H1 (cell line): ENCODE measurements at regions not wholly inside any gene's neighbourhood (a gene's known extent, or its start where the extent isn't known, plus 50 kb on each side); places are given as distances from the start of the nearest gene placed in this dataset.

Source experiments
- CTCF ChIA-PET: fragments of 300-600 bp; sonication (Branson Sonifier 250); formaldehyde crosslinking; loops from one replicate; lab custom pipeline; 2021; ENCODE audit not compliant: partially characterized antibody; lab: Charles Lee
- POLR2A ChIA-PET: fragments of 300-600 bp; sonication (Branson Sonifier 250); formaldehyde crosslinking; loops from one replicate; lab custom pipeline; 2021; ENCODE audit warnings: inconsistent platforms; ENCODE audit not compliant: partially characterized antibody; lab: Charles Lee
- DNase-seq, 2 experiments: peaks; one replicate each; pipeline versions ENCODE4 v3.0.0 to v3.0.0-alpha.2; 2010 to 2022; ENCODE audit warnings: low spot score in 2 of 2, low read depth in 1 of 2, mixed read lengths in 1 of 2
- FAIRE-seq: peaks from 2 replicates; lab custom pipeline; 2011; peaks lifted over from hg19 to GRCh38; lab: Jason Lieb, UNC
- H2AFZ ChIP-seq: 2 replicates; pipeline ENCODE4 v1.8.1; 2012; ENCODE audit warnings: low read length, inconsistent platforms
- H2AK5ac ChIP-seq: 2 replicates; pipeline ENCODE4 v1.6.1; 2013; ENCODE audit warnings: low read depth, low read length
- H2BK120ac ChIP-seq: replicated peaks from 2 replicates; pipeline ENCODE3; 2013; ENCODE audit warnings: low read depth, low read length, inconsistent platforms
- H2BK12ac ChIP-seq: 2 replicates; pipeline ENCODE4 v1.6.1; 2013; ENCODE audit warnings: low read depth, low read length
- H2BK15ac ChIP-seq: 2 replicates; pipeline ENCODE4 v1.6.1; 2013; ENCODE audit warnings: low read length
- H2BK20ac ChIP-seq: 2 replicates; pipeline ENCODE4 v1.6.1; 2013; ENCODE audit warnings: low read length
- H2BK5ac ChIP-seq: 2 replicates; pipeline ENCODE4 v1.6.1; 2013; ENCODE audit warnings: low read depth, low read length
- H3K14ac ChIP-seq: 2 replicates; pipeline ENCODE4 v1.6.1; 2013; ENCODE audit warnings: inconsistent platforms; ENCODE audit not compliant: insufficient read length
- H3K18ac ChIP-seq: 2 replicates; pipeline ENCODE4 v1.6.1; 2013; ENCODE audit warnings: low read length; ENCODE audit errors: extremely low read depth
- H3K23ac ChIP-seq: 2 replicates; pipeline ENCODE4 v1.6.1; 2013; ENCODE audit warnings: inconsistent platforms; ENCODE audit not compliant: insufficient read length
- H3K23me2 ChIP-seq: 2 replicates; pipeline ENCODE4 v1.6.1; 2013; ENCODE audit warnings: low read depth, low read length
- H3K27ac ChIP-seq: 2 replicates; pipeline ENCODE4 v1.6.1; 2011; ENCODE audit warnings: low read depth, low read length, inconsistent platforms
- H3K27me3 ChIP-seq, 4 experiments: replicated peaks in 1 of 4; 1 replicate in 1 of 4; 2 replicates in 3 of 4; pipeline versions ENCODE4 v1.6.1 to v1.8.1; 2011 to 2013; ENCODE audit warnings: low read length in 3 of 4, mild to moderate bottlenecking in 3 of 4, inconsistent platforms in 2 of 4, mixed read lengths in 2 of 4, moderate library complexity in 1 of 4; ENCODE audit not compliant: control insufficient read depth in 3 of 4, insufficient read depth in 3 of 4; ENCODE audit errors: extremely low read depth in 1 of 4
- H3K36me3 ChIP-seq, 4 experiments: 2 replicates each; pipeline versions ENCODE4 v1.6.1 to v1.8.1; 2011 to 2013; ENCODE audit warnings: mild to moderate bottlenecking in 4 of 4, low read length in 3 of 4, moderate library complexity in 2 of 4, control low read depth in 1 of 4, inconsistent platforms in 1 of 4; ENCODE audit not compliant: insufficient read depth in 4 of 4, control insufficient read depth in 2 of 4
- H3K4ac ChIP-seq: replicated peaks from 2 replicates; pipeline ENCODE3; 2013; ENCODE audit warnings: low read length, low read depth, mixed read lengths, inconsistent platforms; ENCODE audit not compliant: insufficient read length
- H3K4me1 ChIP-seq, 4 experiments: replicated peaks in 1 of 4; 1 replicate in 1 of 4; 2 replicates in 3 of 4; pipeline versions ENCODE4 v1.6.1 to v1.8.1; 2011 to 2013; ENCODE audit warnings: low read length in 3 of 4, inconsistent platforms in 2 of 4, mixed read lengths in 1 of 4; ENCODE audit not compliant: insufficient read depth in 4 of 4, control insufficient read depth in 3 of 4
- H3K4me2 ChIP-seq, 2 experiments: 2 replicates each; pipeline versions ENCODE4 v1.6.1 to v1.8.1; 2011 to 2013; ENCODE audit warnings: low read depth in 2 of 2, low read length in 2 of 2, control low read depth in 1 of 2, inconsistent platforms in 1 of 2, mild to moderate bottlenecking in 1 of 2; ENCODE audit not compliant: insufficient read depth in 1 of 2
- H3K4me3 ChIP-seq, 4 experiments: fragments of 200-600, 300-600 bp in 1 of 4; sonication (generic), shearing (Covaris generic), sonication (Bioruptor Twin) in 1 of 4; 2 replicates each; pipeline versions ENCODE4 v1.5.1 to v1.8.1; 2011 to 2016; ENCODE audit warnings: low read length in 4 of 4, low read depth in 3 of 4, control low read depth in 2 of 4, inconsistent platforms in 2 of 4, mild to moderate bottlenecking in 2 of 4, mixed read lengths in 1 of 4, moderate library complexity in 1 of 4; ENCODE audit not compliant: insufficient read depth in 2 of 4; ENCODE audit errors: extremely low read depth in 1 of 4
- H3K56ac ChIP-seq: replicated peaks from 2 replicates; pipeline ENCODE3; 2013; ENCODE audit warnings: low read depth, mild to moderate bottlenecking, mixed read lengths, low read length, inconsistent platforms; ENCODE audit not compliant: insufficient read length
- H3K79me1 ChIP-seq: 2 replicates; pipeline ENCODE4 v1.6.1; 2013; ENCODE audit warnings: low read depth, low read length, control low read depth
- H3K79me2 ChIP-seq, 2 experiments: 2 replicates each; pipeline versions ENCODE4 v1.6.1 to v1.8.1; 2012 to 2013; ENCODE audit warnings: low read length in 2 of 2, mild to moderate bottlenecking in 2 of 2, inconsistent platforms in 1 of 2; ENCODE audit not compliant: insufficient read depth in 2 of 2, control insufficient read depth in 1 of 2
- H3K9ac ChIP-seq, 4 experiments: replicated peaks in 1 of 4; 1 replicate in 1 of 4; 2 replicates in 3 of 4; pipeline versions ENCODE4 v1.6.1 to v1.8.1; 2011 to 2013; ENCODE audit warnings: low read depth in 3 of 4, low read length in 3 of 4, control low read depth in 2 of 4, mild to moderate bottlenecking in 2 of 4, moderate library complexity in 2 of 4, inconsistent platforms in 1 of 4; ENCODE audit errors: extremely low read depth in 1 of 4
- H3K9me3 ChIP-seq, 2 experiments: 2 replicates each; pipeline versions ENCODE4 v1.6.1 to v1.8.1; 2012 to 2013; ENCODE audit warnings: mild to moderate bottlenecking in 2 of 2, moderate library complexity in 2 of 2, control low read depth in 1 of 2, inconsistent platforms in 1 of 2, low read depth in 1 of 2, low read length in 1 of 2, mixed read lengths in 1 of 2; ENCODE audit not compliant: insufficient read depth in 2 of 2
- H4K20me1 ChIP-seq, 2 experiments: replicated peaks in 1 of 2; 2 replicates each; pipeline versions ENCODE3 to v1.8.1; 2011 to 2013; ENCODE audit warnings: inconsistent platforms in 2 of 2, low read length in 2 of 2, mild to moderate bottlenecking in 1 of 2; ENCODE audit not compliant: insufficient read depth in 2 of 2, control insufficient read depth in 1 of 2
- H4K5ac ChIP-seq: 2 replicates; pipeline ENCODE4 v1.6.1; 2013; ENCODE audit warnings: low read length, low read depth, mixed read lengths, inconsistent platforms; ENCODE audit not compliant: insufficient read length
- H4K8ac ChIP-seq: 2 replicates; pipeline ENCODE4 v1.8.0; 2013; ENCODE audit warnings: mild to moderate bottlenecking, moderate library complexity, low read length, inconsistent platforms; ENCODE audit not compliant: insufficient read depth; ENCODE audit errors: extremely low read depth
- H4K91ac ChIP-seq: replicated peaks from 2 replicates; pipeline ENCODE3; 2013; ENCODE audit warnings: low read length, mixed read lengths, inconsistent platforms; ENCODE audit not compliant: insufficient read length
- ASH2L ChIP-seq: fragments of 200-600, 300-600 bp; sonication (generic); IDR thresholded peaks from one replicate; pipeline ENCODE4 v1.7.1; 2017; ENCODE audit warnings: low read length
- CBX5 ChIP-seq: fragments of 300-800, 300-1000 bp; sonication (generic); IDR thresholded peaks from 2 replicates; pipeline ENCODE4 v1.7.1; 2016; ENCODE audit warnings: antibody characterized with exemption, low read length, low read depth
- CEBPB ChIP-seq: IDR thresholded peaks from 2 replicates; pipeline ENCODE4 v1.6.1; 2012; ENCODE audit warnings: low read depth, low read length
- CREB1 ChIP-seq: IDR thresholded peaks from 2 replicates; pipeline ENCODE4 v1.6.1; 2012; ENCODE audit warnings: inconsistent platforms
- HDAC6 ChIP-seq: IDR thresholded peaks from one replicate; pipeline ENCODE4 v1.7.1; 2012; ENCODE audit warnings: low read depth, mild to moderate bottlenecking, inconsistent platforms, low read length, moderate library complexity
- NANOG ChIP-seq: IDR thresholded peaks from 2 replicates; pipeline ENCODE4 v1.6.1; 2011; ENCODE audit warnings: low read length, low read depth, mild to moderate bottlenecking, inconsistent platforms; ENCODE audit not compliant: insufficient read depth, poor library complexity, severe bottlenecking
- POU5F1 ChIP-seq: IDR thresholded peaks from 2 replicates; pipeline ENCODE4 v1.6.1; 2011; ENCODE audit warnings: low read depth, mild to moderate bottlenecking, low read length, moderate library complexity
- RBBP5 ChIP-seq: IDR thresholded peaks from 2 replicates; pipeline ENCODE4 v1.7.1; 2012; ENCODE audit warnings: low read depth, mild to moderate bottlenecking, inconsistent platforms, low read length, moderate library complexity, borderline replicate concordance
- RFX5 ChIP-seq: IDR thresholded peaks from 2 replicates; pipeline ENCODE4 v1.6.1; 2011; ENCODE audit warnings: low read depth, low read length, improper control_type of control experiment, borderline replicate concordance
- RNF2 ChIP-seq: fragments of 200-900, 300-1000 bp; sonication (generic); IDR thresholded peaks from 2 replicates; pipeline ENCODE4 v1.7.1; 2016; ENCODE audit warnings: borderline replicate concordance, low read depth, mild to moderate bottlenecking, antibody characterized with exemption, low read length; ENCODE audit not compliant: poor library complexity, severe bottlenecking; ENCODE audit errors: missing control alignments
- SUZ12 ChIP-seq: fragments of 200-600 bp; sonication (generic); IDR thresholded peaks from 2 replicates; pipeline ENCODE4 v1.6.1; 2012; ENCODE audit warnings: mild to moderate bottlenecking, inconsistent platforms, low read length, moderate library complexity, mixed read lengths
- TEAD4 ChIP-seq: IDR thresholded peaks from 2 replicates; pipeline ENCODE4 v1.6.1; 2012; ENCODE audit warnings: low read depth, low read length, inconsistent platforms, mixed read lengths
- YY1 ChIP-seq: IDR thresholded peaks from 2 replicates; pipeline ENCODE4 v1.6.1; 2011; ENCODE audit warnings: low read depth, mild to moderate bottlenecking, low read length
- ZNF274 ChIP-seq: IDR thresholded peaks from 2 replicates; pipeline ENCODE4 v1.7.0; 2012; ENCODE audit warnings: low read length, borderline replicate concordance; ENCODE audit errors: extremely low read depth
- WGBS, 2 experiments: shearing (Covaris generic) in 1 of 2; methylation state at CpG; one replicate each; pipeline versions ENCODE4 v1.1.6 to v1.1.7; 2013 to 2015; ENCODE audit warnings: low lambda C conversion rate in 2 of 2, mixed read lengths in 2 of 2, inconsistent platforms in 1 of 2, low coverage in 1 of 2, missing lambda C conversion rate in 1 of 2; ENCODE audit not compliant: insufficient replicate concordance in 2 of 2, insufficient coverage in 1 of 2, insufficient read length in 1 of 2; ENCODE audit errors: extremely low coverage in 1 of 2, missing lambda C conversion rate in 1 of 2; 5-methylcytosine and 5-hydroxymethylcytosine counted together
- TF ChIP-seq, protein P1 (sequence below): IDR thresholded peaks from 2 replicates; pipeline ENCODE4 v1.6.1; 2011; ENCODE audit warnings: low read length, improper control_type of control experiment

GRCh38 chr4:117512414-117512813 lies 427.0 kb upstream of the TRAM1L1 start:
- no peak overlapping the region for H3K27ac ChIP-seq
- H2BK5ac ChIP-seq, result no peak overlapping the region
- H3K79me1 ChIP-seq, result no peaks in the 10 kb centered on the region
- no peak overlapping the region for H3K4me2 ChIP-seq
- no peak overlapping the region for H2BK15ac ChIP-seq
- no peak overlapping the region for H3K4me3 ChIP-seq
- no peaks in the 10 kb centered on the region for H3K9me3 ChIP-seq
- no peak for DNase-seq
- no peak overlapping the region for H3K56ac ChIP-seq
- 81% methylated on average over 2 of the region's 2 CpGs; no CpG with 5 or more reads in 1 of the 2 experiments for WGBS, 2 experiments
- no peak overlapping the region for H3K4ac ChIP-seq
- H3K18ac ChIP-seq, result no peak overlapping the region
- no peak overlapping the region for H3K14ac ChIP-seq
- no peaks in the 10 kb centered on the region for H3K36me3 ChIP-seq
- FAIRE-seq, result no peak
- no peak overlapping the region for H4K91ac ChIP-seq
- H2BK120ac ChIP-seq, result no peak overlapping the region
- H3K4me1 ChIP-seq, result no peaks in the 10 kb centered on the region
- H2BK20ac ChIP-seq, result no peak overlapping the region
- H3K9ac ChIP-seq, result no peak overlapping the region
- H4K8ac ChIP-seq, result no peak overlapping the region
- H3K79me2 ChIP-seq, result no peaks in the 10 kb centered on the region
- POLR2A ChIA-PET, result no interaction called here
- CTCF ChIA-PET, result no interaction called here
- no peaks in the 10 kb centered on the region for H4K20me1 ChIP-seq
- H2BK12ac ChIP-seq, result no peak overlapping the region
- H3K23ac ChIP-seq, result no peak overlapping the region
- no peaks in the 10 kb centered on the region for H3K27me3 ChIP-seq
- no peak overlapping the region for H4K5ac ChIP-seq
- H2AFZ ChIP-seq, result no peak overlapping the region
- H3K23me2 ChIP-seq, result no peaks in the 10 kb centered on the region
- no peak overlapping the region for H2AK5ac ChIP-seq
- TF ChIP-seq ZNF274 (no peak), ASH2L (no peak), SUZ12 (no peak), CREB1 (no peak), CEBPB (no peak), YY1 (no peak), CBX5 (no peak), RNF2 (no peak), POU5F1 (no peak), HDAC6 (no peak), NANOG (no peak), TEAD4 (no peak), RFX5 (no peak), RBBP5 (no peak)
- TF ChIP-seq, protein P1, sequence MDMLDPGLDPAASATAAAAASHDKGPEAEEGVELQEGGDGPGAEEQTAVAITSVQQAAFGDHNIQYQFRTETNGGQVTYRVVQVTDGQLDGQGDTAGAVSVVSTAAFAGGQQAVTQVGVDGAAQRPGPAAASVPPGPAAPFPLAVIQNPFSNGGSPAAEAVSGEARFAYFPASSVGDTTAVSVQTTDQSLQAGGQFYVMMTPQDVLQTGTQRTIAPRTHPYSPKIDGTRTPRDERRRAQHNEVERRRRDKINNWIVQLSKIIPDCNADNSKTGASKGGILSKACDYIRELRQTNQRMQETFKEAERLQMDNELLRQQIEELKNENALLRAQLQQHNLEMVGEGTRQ, result no peak
